ENCODE measurements at regions not wholly inside any gene's neighbourhood (a gene's known extent, or its start where the extent isn't known, plus 50 kb on each side); places are given as distances from the start of the nearest gene placed in this dataset.

GRCh38 chr7:12975412-12975811 is 288.0 kb downstream of the ARL4A start:
- TF ChIP-seq ZNF565 (CRISPR knock-in tag; conservative IDR thresholded peaks at IDR 0.05; ENCODE audit: low read depth) (no peak), ZNF70 (CRISPR knock-in tag; IDR thresholded peaks at IDR 0.05) (no peak), RARB (CRISPR knock-in tag; IDR thresholded peaks at IDR 0.05) (no peak), OSR1 (CRISPR knock-in tag; IDR thresholded peaks at IDR 0.05) (no peak), SNAI2 (CRISPR knock-in tag; IDR thresholded peaks at IDR 0.05) (no peak)
- TF ChIP-seq, protein P1, sequence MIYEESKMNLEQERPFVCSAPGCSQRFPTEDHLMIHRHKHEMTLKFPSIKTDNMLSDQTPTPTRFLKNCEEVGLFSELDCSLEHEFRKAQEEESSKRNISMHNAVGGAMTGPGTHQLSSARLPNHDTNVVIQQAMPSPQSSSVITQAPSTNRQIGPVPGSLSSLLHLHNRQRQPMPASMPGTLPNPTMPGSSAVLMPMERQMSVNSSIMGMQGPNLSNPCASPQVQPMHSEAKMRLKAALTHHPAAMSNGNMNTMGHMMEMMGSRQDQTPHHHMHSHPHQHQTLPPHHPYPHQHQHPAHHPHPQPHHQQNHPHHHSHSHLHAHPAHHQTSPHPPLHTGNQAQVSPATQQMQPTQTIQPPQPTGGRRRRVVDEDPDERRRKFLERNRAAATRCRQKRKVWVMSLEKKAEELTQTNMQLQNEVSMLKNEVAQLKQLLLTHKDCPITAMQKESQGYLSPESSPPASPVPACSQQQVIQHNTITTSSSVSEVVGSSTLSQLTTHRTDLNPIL (CRISPR knock-in tag; IDR thresholded peaks at IDR 0.05; ENCODE audit: low read depth) = no peak
- ATAC-seq = no peak

DNA sequence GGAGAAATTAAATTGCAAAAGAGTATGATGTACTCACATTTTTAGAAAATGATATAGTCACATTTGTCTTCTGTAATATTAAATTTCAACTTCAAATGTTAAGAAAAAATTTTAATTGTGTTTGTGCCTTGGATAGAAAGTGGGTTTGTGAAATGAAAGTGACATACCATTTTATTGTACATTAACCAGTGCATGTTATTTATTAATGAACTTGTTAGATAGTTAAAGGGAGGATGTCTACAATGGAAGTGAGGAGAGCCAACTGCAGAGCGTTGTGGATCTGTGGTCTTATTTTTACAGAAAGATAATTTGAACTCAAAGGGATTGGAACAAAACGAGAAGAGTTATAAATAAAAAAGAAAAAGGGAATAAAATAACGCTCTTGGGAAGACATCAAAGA is 291.7 kb downstream of the ARL4A start:
- TF ChIP-seq, protein P1 (CRISPR knock-in tag; IDR thresholded peaks at IDR 0.05; ENCODE audit: low read depth) = no peak
- TF ChIP-seq, protein P2, sequence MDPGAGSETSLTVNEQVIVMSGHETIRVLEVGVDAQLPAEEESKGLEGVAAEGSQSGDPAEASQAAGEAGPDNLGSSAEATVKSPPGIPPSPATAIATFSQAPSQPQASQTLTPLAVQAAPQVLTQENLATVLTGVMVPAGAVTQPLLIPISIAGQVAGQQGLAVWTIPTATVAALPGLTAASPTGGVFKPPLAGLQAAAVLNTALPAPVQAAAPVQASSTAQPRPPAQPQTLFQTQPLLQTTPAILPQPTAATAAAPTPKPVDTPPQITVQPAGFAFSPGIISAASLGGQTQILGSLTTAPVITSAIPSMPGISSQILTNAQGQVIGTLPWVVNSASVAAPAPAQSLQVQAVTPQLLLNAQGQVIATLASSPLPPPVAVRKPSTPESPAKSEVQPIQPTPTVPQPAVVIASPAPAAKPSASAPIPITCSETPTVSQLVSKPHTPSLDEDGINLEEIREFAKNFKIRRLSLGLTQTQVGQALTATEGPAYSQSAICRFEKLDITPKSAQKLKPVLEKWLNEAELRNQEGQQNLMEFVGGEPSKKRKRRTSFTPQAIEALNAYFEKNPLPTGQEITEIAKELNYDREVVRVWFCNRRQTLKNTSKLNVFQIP (CRISPR knock-in tag; IDR thresholded peaks at IDR 0.05; ENCODE audit: borderline replicate concordance, low read depth) = no peak
- no peak for TF ChIP-seq TOX (CRISPR knock-in tag; IDR thresholded peaks at IDR 0.05; ENCODE audit: borderline replicate concordance)
- TF ChIP-seq RARB (CRISPR knock-in tag; IDR thresholded peaks at IDR 0.05) = no peak
- no peak for TF ChIP-seq ISL1 (CRISPR knock-in tag; IDR thresholded peaks at IDR 0.05)
- TF ChIP-seq TSHZ2 (CRISPR knock-in tag; IDR thresholded peaks at IDR 0.05) = no peak
- TF ChIP-seq, protein P3, sequence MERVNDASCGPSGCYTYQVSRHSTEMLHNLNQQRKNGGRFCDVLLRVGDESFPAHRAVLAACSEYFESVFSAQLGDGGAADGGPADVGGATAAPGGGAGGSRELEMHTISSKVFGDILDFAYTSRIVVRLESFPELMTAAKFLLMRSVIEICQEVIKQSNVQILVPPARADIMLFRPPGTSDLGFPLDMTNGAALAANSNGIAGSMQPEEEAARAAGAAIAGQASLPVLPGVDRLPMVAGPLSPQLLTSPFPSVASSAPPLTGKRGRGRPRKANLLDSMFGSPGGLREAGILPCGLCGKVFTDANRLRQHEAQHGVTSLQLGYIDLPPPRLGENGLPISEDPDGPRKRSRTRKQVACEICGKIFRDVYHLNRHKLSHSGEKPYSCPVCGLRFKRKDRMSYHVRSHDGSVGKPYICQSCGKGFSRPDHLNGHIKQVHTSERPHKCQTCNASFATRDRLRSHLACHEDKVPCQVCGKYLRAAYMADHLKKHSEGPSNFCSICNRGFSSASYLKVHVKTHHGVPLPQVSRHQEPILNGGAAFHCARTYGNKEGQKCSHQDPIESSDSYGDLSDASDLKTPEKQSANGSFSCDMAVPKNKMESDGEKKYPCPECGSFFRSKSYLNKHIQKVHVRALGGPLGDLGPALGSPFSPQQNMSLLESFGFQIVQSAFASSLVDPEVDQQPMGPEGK (CRISPR knock-in tag; IDR thresholded peaks at IDR 0.05; ENCODE audit: borderline replicate concordance) = no peak
- no peak for TF ChIP-seq ZNF565 (CRISPR knock-in tag; conservative IDR thresholded peaks at IDR 0.05; ENCODE audit: low read depth)
- no peak for TF ChIP-seq ZNF70 (CRISPR knock-in tag; IDR thresholded peaks at IDR 0.05)
- TF ChIP-seq OSR1 (CRISPR knock-in tag; IDR thresholded peaks at IDR 0.05) = no peak
- TF ChIP-seq BACH2 (CRISPR knock-in tag; IDR thresholded peaks at IDR 0.05; ENCODE audit: borderline replicate concordance) = no peak
- ATAC-seq = no peak

DNA sequence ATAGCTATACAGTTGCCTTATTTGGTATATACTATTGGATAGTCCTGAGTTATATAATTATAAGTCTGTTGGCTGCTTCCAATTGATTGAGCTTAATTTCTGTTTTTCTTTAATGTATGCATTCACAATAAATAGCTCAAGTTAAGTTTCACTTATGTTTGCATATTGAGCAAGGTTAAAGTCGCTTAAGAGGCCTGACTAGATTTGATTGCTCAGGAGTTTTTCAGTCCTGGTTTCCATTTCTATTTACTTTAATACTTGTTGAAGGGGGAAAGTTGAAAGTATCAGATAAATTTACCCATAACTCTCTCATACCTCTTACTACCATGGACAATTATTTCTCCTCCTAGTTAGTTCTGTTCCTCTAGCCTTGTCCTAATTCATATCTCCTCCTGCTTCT is 294.7 kb downstream of the ARL4A start:
- TF ChIP-seq ZNF8 (CRISPR knock-in tag; IDR thresholded peaks at IDR 0.05) = no peak
- no peak for TF ChIP-seq RARB (CRISPR knock-in tag; IDR thresholded peaks at IDR 0.05)
- no peak for TF ChIP-seq TSHZ2 (CRISPR knock-in tag; IDR thresholded peaks at IDR 0.05)
- no peak for TF ChIP-seq PPARA (CRISPR knock-in tag; IDR thresholded peaks at IDR 0.05; ENCODE audit: borderline replicate concordance)
- TF ChIP-seq ARNTL (CRISPR knock-in tag; IDR thresholded peaks at IDR 0.05; ENCODE audit: borderline replicate concordance, low read depth) = no peak
- TF ChIP-seq, protein P1 (CRISPR knock-in tag; IDR thresholded peaks at IDR 0.05; ENCODE audit: low read depth) = no peak
- ATAC-seq = no peak

All from SK-N-SH treated with all-trans-retinoic acid at 6 μM for 48 hours (cell line).